DMS53 treated with DMSO at 0.1 percent for 48 hours (cell line): ENCODE measurements at regions not wholly inside any gene's neighbourhood (a gene's known extent, or its start where the extent isn't known, plus 50 kb on each side); places are given as distances from the start of the nearest gene placed in this dataset.
A peak's percentile ranks its signal among the peaks of the same experiment; 100 is the strongest.
"Not testable (repeated sequence)": the region's sequence is repeated elsewhere in the genome, so short reads cannot be mapped to it uniquely, and the experiment has no call there.

Source experiments
- DNase-seq: peaks from one replicate; lab custom pipeline; 2025; ENCODE audit not compliant: unreplicated experiment; lab: John Stamatoyannopoulos, UW

GRCh38 chr1:177429234-177429633, 258.5 kb downstream of the BRINP2 start:
- DNase-seq = no peak

GRCh38 chr1:177427811-177428210, 257.1 kb downstream of the BRINP2 start:
- no peak for DNase-seq

DNA sequence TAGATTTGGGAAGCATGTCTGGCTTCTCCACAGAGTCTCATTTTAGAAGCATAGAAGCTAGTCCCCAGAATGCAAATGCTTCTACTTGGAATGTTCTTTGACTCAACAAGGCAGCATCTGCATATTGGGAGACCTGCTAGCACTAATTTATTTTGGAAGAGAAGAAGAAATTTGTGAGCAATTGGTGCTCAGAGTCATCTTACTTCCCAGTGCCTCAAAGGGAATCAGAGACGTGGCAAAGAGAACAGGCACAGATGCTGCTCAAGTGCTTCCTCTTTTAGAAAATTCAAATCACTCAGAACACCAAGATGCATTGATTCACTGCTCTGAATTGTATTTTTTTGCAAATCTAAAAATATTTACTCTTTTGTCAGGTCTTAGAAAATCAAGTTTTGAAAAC, 255.7 kb downstream of the BRINP2 start:
- no peak for DNase-seq

- DNase-seq = no peak
These were observed 254.4 kb downstream of the BRINP2 start for GRCh38 chr1:177425199-177425598.

DNA sequence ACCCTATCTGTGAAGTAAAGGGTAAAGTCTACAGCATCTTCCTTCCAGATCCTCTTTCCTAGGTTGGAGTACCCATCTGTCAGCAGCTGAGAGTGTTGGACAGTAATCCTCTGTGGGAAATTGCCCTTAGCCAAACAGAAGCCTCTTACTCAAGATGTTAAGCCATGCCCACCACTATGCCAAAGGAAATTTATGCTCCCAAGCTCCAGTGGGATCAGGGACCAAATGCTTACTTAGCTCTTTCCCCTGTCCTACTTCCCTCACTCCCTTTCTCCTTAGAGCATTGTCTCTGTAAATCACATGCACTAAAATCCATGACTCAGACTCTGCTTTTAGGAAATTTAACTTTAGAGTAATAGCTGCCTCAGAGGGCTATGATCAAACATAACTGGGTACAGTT, 254.0 kb downstream of the BRINP2 start:
- no peak for DNase-seq

GRCh38 chr1:177423090-177423489, 252.3 kb downstream of the BRINP2 start:
- DNase-seq = no peak

GRCh38 chr1:177413982-177414596, 243.3 kb downstream of the BRINP2 start:
- no peak for DNase-seq

DNA sequence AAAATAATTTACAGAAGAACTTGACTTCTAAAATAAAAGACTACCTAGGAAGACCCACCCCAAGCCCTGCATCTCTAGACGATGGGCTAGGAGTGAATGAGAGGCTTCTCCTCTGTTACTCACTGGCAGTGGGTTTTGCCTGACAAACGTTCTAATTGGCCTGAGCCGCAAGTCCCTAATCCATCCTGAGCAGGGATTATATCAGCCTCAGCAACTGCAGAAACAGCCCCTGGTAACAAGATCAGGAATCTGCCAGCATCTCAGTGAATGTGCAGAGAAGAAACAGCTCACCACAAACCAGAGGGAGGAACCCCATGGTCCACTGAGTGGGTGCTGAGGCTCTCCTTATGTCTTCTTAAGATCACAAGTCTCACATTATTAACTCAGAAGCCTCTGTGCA, 240.6 kb downstream of the BRINP2 start:
- DNase-seq = no peak

GRCh38 chr1:177410179-177410766, 239.5 kb downstream of the BRINP2 start:
- DNase-seq = no peak

DNA sequence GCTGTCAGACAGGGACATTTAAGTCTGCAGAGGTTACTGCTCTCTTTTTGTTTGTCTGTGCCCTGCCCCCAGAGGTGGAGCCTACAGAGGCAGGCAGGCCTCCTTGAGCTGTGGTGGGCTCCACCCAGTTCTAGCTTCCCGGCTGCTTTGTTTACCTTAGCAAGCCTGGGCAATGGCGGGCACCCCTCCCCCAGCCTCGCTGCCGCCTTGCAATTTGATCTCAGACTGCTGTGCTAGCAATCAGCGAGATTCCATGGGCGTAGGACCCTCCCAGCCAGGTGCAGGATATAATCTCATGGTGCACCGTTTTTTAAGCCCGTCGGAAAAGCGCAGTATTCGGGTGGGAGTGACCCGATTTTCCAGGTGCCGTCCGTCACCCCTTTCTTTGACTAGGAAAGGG, 235.6 kb downstream of the BRINP2 start:
- not testable (repeated sequence) for DNase-seq

DNA sequence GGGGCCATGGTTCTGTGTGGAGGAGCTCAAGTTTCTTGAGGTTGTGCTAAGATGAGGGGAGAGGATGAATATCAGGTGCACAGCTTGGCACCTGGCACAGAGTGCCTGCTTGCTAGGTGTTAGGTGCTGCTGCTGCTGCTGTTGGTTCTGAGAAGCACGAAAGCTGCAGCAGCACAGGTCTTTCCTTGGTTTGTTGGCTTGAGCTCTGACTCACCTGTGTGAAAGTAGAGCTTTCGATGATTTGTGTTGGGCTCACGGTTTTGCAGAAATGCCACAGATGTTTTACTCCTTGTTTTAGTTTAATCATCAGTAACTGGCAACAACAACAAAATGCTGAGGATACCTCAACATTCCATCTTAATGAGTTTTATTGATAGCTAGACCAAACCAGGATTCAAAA, 221.6 kb downstream of the BRINP2 start:
- DNase-seq = no peak

DNA sequence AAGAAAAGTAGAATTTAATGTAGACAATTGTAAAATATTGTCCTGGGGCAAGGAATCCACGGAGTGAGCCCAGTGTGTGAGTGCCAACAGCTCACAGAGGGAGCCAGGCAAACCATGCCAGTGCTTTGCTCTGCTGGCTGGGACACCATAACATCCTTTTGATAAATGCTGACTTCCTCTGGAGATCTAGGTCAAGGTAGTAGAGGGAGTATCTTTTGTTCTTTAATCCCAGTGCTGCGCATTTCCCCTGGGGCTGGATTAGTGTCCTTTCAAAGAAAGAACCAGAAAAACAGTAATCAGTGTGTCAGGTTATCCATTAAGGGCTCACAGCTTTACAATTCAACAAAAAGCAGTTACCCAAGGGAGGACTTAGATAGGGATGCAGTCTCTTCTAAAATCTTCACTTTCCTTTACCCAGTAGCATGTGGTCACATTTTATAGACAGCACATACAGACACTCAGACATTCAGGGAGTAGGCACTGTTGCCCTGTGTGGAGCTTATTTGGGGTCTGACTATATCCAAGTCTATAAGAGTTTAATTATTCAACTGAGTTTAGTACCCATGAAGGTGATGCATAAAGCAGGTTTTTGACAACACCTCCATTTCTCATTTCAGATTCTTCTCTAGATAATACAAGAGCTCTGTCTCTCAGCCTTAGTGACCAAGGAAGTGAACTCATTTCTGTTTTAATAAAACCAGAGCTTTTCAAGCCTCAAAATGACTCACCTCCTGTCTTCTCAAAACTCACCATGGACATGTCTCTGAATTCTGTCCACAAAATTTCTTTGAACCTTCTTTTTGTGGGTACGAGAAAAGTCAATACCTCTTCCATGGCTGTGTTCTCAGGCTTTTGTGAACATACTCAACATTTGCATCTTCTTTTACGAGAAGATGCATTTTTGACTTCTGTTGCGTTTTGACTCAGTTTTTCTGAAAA, 215.3 kb downstream of the BRINP2 start:
- DNase-seq = no peak

DNA sequence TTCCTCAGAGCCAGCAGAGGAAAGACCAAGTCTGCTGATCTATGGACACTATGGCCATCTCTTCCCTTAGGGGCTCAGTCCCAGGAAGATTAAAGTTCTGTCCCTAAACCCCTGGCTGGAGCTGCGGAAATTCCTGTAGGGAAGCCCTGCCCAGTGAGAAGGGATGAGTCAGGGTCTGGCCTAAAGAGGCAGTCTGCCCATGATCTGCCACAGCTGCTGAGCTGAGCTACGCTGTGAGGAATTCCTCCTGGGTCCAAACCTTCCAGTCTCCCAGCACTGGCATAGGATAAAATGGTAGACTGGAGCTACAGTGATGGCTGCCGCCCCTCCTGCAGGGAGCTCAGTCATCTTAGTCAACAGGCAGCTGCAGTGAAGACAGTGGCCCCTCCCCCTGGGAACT, 213.7 kb downstream of the BRINP2 start:
- no peak for DNase-seq

- DNase-seq = no peak
These were observed 213.0 kb downstream of the BRINP2 start for GRCh38 chr1:177383715-177384114.

DNA sequence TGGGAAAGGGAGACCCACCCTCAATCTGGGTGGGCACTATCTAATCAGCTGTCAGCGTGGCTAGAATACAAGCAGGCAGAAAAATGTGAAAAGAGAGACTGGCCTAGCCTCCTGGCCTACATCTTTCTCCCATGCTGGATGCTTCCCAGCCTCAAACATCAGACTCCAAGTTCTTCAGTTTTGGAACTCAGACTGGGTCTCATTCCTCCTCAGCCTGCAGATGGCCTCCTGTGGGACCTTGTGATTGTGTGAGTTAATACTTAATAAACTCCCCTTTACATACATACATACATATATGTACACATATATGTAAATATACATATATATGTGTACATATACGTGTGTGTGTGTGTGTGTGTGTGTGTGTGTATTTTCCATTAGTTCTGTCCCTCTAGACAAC, 207.1 kb downstream of the BRINP2 start:
- DNase-seq = no peak

DNA sequence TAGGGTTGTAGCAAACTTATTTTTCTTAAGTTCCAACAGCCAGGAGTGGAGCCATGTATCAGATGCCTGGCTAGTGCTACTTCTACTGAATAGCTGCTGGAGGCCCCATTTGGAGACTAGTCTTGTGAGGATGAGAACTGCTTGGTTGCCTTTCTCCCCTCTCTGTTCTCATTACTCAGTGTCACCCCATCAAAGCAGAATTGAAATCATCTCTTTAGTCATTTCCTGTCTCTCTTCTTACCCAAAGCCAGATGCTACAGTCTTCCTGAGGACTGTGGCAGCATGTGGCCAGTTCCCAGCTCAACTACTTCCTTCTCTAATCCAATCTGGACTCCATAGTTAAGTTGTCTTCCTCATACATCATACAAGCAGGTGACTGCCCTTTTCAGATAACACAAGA, 197.5 kb downstream of the BRINP2 start:
- DNase-seq = peak; percentile 45

- no peak for DNase-seq
These were observed 195.3 kb downstream of the BRINP2 start for GRCh38 chr1:177366091-177366490.

GRCh38 chr1:177360791-177361190, 190.0 kb downstream of the BRINP2 start:
- no peak for DNase-seq

GRCh38 chr1:177356674-177357435, 186.1 kb downstream of the BRINP2 start:
- no peak for DNase-seq

DNA sequence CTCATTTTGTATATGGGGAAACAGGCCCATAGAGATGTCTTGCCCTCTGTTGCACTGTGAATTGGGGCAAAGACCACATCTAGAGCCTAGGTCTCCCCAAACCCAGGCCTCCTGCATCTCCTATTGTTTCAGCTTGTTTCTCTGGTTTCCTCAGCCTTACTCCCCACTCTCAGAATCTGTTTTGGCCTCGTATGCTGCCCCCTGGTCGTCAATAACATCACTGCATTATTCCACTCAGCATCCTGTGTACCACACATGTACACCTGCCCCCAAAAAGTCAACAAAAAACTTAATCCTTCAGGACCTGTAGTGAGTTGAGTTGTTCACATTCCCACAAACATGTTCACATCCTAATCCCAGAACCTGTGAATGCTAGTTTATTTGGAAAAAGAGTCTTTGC, 184.8 kb downstream of the BRINP2 start:
- DNase-seq = peak; percentile 14

GRCh38 chr1:177354247-177354646, 183.5 kb downstream of the BRINP2 start:
- no peak for DNase-seq
